ENCODE measurements at regions not wholly inside any gene's neighbourhood (a gene's known extent, or its start where the extent isn't known, plus 50 kb on each side); places are given as distances from the start of the nearest gene placed in this dataset.

- H3K9me2 ChIP-seq (ENCODE audit: insufficient read depth, low read length): no peaks in the 10 kb centered on the region
- no peaks in the 10 kb centered on the region for H3K9me3 ChIP-seq (ENCODE audit: low read length)
- no peak overlapping the region for H3K9ac ChIP-seq (ENCODE audit: low read length)
- no peaks in the 10 kb centered on the region for H3K27me3 ChIP-seq (ENCODE audit: insufficient read depth, low read depth, low read length)
- no peak overlapping the region for H3K27ac ChIP-seq (ENCODE audit: low read length)
- H3F3A ChIP-seq (ENCODE audit: insufficient read depth, low read length, poor library complexity, severe bottlenecking): no peaks in the 10 kb centered on the region
- H3K4me2 ChIP-seq (ENCODE audit: low read length): no peak overlapping the region
- TF ChIP-seq MXI1 (conservative IDR thresholded peaks at IDR 0.05; ENCODE audit: poor library complexity, severe bottlenecking) (no peak), POLR2AphosphoS5 (IDR thresholded peaks at IDR 0.05) (no peak)
- H3K36me3 ChIP-seq (ENCODE audit: insufficient read depth, low read length): no peaks in the 10 kb centered on the region
- no peak overlapping the region for H3K4me3 ChIP-seq (ENCODE audit: low read length)
- H3K79me2 ChIP-seq (replicated peaks; ENCODE audit: insufficient read depth, low read length): peaks cover 2% of the 10 kb centered on the region
- H2AFZ ChIP-seq (ENCODE audit: low read depth, low read length): no peak overlapping the region
- H4K20me1 ChIP-seq (ENCODE audit: insufficient read depth): no peaks in the 10 kb centered on the region
Observed at GRCh38 chr3:95994338-95994737, 820.1 kb upstream of the EPHA6 start.

- H3K9ac ChIP-seq (ENCODE audit: low read length): no peak overlapping the region
- H3K9me2 ChIP-seq (ENCODE audit: insufficient read depth, low read length): no peaks in the 10 kb centered on the region
- peaks cover 2% of the 10 kb centered on the region for H3K79me2 ChIP-seq (replicated peaks; ENCODE audit: insufficient read depth, low read length)
- H3K36me3 ChIP-seq (ENCODE audit: insufficient read depth, low read length): no peaks in the 10 kb centered on the region
- H3K4me2 ChIP-seq (ENCODE audit: low read length): no peak overlapping the region
- TF ChIP-seq SMC3 (conservative IDR thresholded peaks at IDR 0.05; ENCODE audit: poor library complexity) (no peak), EP300 (conservative IDR thresholded peaks at IDR 0.05; ENCODE audit: poor library complexity, severe bottlenecking) (no peak), RAD21 (conservative IDR thresholded peaks at IDR 0.05) (no peak), TAF1 (IDR thresholded peaks at IDR 0.05; ENCODE audit: low read depth) (no peak), MXI1 (conservative IDR thresholded peaks at IDR 0.05; ENCODE audit: poor library complexity, severe bottlenecking) (no peak), EZH2 (IDR thresholded peaks at IDR 0.05; ENCODE audit: borderline replicate concordance, insufficient read depth, low read length, poor library complexity, severe bottlenecking) (no peak), POLR2AphosphoS5 (IDR thresholded peaks at IDR 0.05) (no peak)
- TF ChIP-seq, protein P1, sequence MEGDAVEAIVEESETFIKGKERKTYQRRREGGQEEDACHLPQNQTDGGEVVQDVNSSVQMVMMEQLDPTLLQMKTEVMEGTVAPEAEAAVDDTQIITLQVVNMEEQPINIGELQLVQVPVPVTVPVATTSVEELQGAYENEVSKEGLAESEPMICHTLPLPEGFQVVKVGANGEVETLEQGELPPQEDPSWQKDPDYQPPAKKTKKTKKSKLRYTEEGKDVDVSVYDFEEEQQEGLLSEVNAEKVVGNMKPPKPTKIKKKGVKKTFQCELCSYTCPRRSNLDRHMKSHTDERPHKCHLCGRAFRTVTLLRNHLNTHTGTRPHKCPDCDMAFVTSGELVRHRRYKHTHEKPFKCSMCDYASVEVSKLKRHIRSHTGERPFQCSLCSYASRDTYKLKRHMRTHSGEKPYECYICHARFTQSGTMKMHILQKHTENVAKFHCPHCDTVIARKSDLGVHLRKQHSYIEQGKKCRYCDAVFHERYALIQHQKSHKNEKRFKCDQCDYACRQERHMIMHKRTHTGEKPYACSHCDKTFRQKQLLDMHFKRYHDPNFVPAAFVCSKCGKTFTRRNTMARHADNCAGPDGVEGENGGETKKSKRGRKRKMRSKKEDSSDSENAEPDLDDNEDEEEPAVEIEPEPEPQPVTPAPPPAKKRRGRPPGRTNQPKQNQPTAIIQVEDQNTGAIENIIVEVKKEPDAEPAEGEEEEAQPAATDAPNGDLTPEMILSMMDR (IDR thresholded peaks at IDR 0.05; ENCODE audit: poor library complexity, severe bottlenecking): no peak
- TF ChIP-seq, protein P2, sequence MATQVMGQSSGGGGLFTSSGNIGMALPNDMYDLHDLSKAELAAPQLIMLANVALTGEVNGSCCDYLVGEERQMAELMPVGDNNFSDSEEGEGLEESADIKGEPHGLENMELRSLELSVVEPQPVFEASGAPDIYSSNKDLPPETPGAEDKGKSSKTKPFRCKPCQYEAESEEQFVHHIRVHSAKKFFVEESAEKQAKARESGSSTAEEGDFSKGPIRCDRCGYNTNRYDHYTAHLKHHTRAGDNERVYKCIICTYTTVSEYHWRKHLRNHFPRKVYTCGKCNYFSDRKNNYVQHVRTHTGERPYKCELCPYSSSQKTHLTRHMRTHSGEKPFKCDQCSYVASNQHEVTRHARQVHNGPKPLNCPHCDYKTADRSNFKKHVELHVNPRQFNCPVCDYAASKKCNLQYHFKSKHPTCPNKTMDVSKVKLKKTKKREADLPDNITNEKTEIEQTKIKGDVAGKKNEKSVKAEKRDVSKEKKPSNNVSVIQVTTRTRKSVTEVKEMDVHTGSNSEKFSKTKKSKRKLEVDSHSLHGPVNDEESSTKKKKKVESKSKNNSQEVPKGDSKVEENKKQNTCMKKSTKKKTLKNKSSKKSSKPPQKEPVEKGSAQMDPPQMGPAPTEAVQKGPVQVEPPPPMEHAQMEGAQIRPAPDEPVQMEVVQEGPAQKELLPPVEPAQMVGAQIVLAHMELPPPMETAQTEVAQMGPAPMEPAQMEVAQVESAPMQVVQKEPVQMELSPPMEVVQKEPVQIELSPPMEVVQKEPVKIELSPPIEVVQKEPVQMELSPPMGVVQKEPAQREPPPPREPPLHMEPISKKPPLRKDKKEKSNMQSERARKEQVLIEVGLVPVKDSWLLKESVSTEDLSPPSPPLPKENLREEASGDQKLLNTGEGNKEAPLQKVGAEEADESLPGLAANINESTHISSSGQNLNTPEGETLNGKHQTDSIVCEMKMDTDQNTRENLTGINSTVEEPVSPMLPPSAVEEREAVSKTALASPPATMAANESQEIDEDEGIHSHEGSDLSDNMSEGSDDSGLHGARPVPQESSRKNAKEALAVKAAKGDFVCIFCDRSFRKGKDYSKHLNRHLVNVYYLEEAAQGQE (IDR thresholded peaks at IDR 0.05; ENCODE audit: borderline replicate concordance): no peak
- H3K9me3 ChIP-seq (ENCODE audit: low read length): no peaks in the 10 kb centered on the region
- no peak overlapping the region for H3K4me3 ChIP-seq (ENCODE audit: low read length)
- H3F3A ChIP-seq (ENCODE audit: insufficient read depth, low read length, poor library complexity, severe bottlenecking): no peaks in the 10 kb centered on the region
- no peak overlapping the region for H2AFZ ChIP-seq (ENCODE audit: low read depth, low read length)
- no peak overlapping the region for H3K27ac ChIP-seq (ENCODE audit: low read length)
- no peaks in the 10 kb centered on the region for H4K20me1 ChIP-seq (ENCODE audit: insufficient read depth)
- H3K27me3 ChIP-seq (ENCODE audit: insufficient read depth, low read depth, low read length): no peaks in the 10 kb centered on the region
Observed at GRCh38 chr3:96000966-96001365, 813.4 kb upstream of the EPHA6 start.
